HepG2 (cell line): ENCODE measurements at regions not wholly inside any gene's neighbourhood (a gene's known extent, or its start where the extent isn't known, plus 50 kb on each side); places are given as distances from the start of the nearest gene placed in this dataset.
A peak's percentile ranks its signal among the peaks of the same experiment; 100 is the strongest.

Experiments
- ATAC-seq: fragments of 200-7000 bp; cut with Tn5 transposase; 3 replicates; pipeline ENCODE4 v1.9.1; 2020; ENCODE audit warnings: mild to moderate bottlenecking, moderate library complexity
- BruUV-seq: library from RNA; stranded (reverse); fragments of 400-500 nt; replicated peaks from 2 replicates; lab custom pipeline; 2021; lab: Mats Ljungman, UMichigan
- CTCF ChIA-PET: fragments of 300-600 bp; formaldehyde crosslinking; extraction: SDS; loops from one replicate; lab custom pipeline; 2021; ENCODE audit warnings: low total read pairs, inconsistent platforms, low intra/inter-chr PET ratio; lab: Yijun Ruan, JAX
- POLR2A ChIA-PET: fragments of 350-600 bp; sonication (Branson Sonifier 250); formaldehyde crosslinking; loops from one replicate; lab custom pipeline; 2020; ENCODE audit warnings: antibody characterized with exemption, inconsistent platforms; lab: Yijun Ruan, JAX
- DNase-seq: peaks from one replicate; pipeline ENCODE4 v3.0.0-alpha.2; 2015; ENCODE audit warnings: low spot score
- FAIRE-seq: peaks from 3 replicates; lab custom pipeline; 2011; peaks lifted over from hg19 to GRCh38; lab: Jason Lieb, UNC
- H2AFZ ChIP-seq: one replicate; pipeline ENCODE4 v1.6.1; 2011; ENCODE audit warnings: low read length, inconsistent platforms
- H3K27ac ChIP-seq: fragments of 300-600 bp; 3 replicates; pipeline ENCODE4 v1.8.0; 2011; ENCODE audit warnings: mixed run types, mild to moderate bottlenecking, mixed read lengths, low read length, inconsistent platforms; ENCODE audit not compliant: insufficient read depth; ENCODE audit errors: extremely low read length
- H3K27me3 ChIP-seq, 2 experiments: fragments of 200-600 bp in 1 of 2; 2 replicates in 1 of 2; 3 replicates in 1 of 2; pipeline versions ENCODE4 v1.6.0 to v1.8.0; 2011; ENCODE audit warnings: low read length in 2 of 2, mild to moderate bottlenecking in 2 of 2, moderate library complexity in 2 of 2, inconsistent platforms in 1 of 2; ENCODE audit not compliant: insufficient read depth in 2 of 2, control insufficient read depth in 1 of 2
- H3K36me3 ChIP-seq, 2 experiments: fragments of 200-600 bp in 1 of 2; replicated peaks in 1 of 2; 2 replicates in 1 of 2; 3 replicates in 1 of 2; pipeline versions ENCODE4 v1.5.1 to v1.8.0; 2011; ENCODE audit warnings: low read length in 2 of 2, inconsistent platforms in 1 of 2; ENCODE audit not compliant: insufficient read depth in 2 of 2, control insufficient read depth in 1 of 2
- H3K4me1 ChIP-seq: 2 replicates; pipeline ENCODE4 v1.5.1; 2012; ENCODE audit warnings: low read length, inconsistent platforms; ENCODE audit not compliant: insufficient read depth
- H3K4me2 ChIP-seq: 2 replicates; pipeline ENCODE4 v1.6.0; 2011; ENCODE audit warnings: low read depth, low read length, inconsistent platforms
- H3K4me3 ChIP-seq, 3 experiments: fragments of 200-600 bp in 1 of 3; sonication (generic), shearing (Covaris generic) in 1 of 3; replicated peaks in 1 of 3; 2 replicates each; pipeline ENCODE4 v1.5.1; 2011 to 2016; ENCODE audit warnings: low read length in 3 of 3, inconsistent platforms in 2 of 3, low read depth in 2 of 3, mild to moderate bottlenecking in 2 of 3, control low read depth in 1 of 3, mixed read lengths in 1 of 3; ENCODE audit not compliant: insufficient read depth in 1 of 3
- H3K79me2 ChIP-seq: one replicate; pipeline ENCODE4 v1.6.1; 2011; ENCODE audit warnings: low read length, inconsistent platforms; ENCODE audit not compliant: insufficient read depth
- H3K9ac ChIP-seq: 2 replicates; pipeline ENCODE4 v1.6.0; 2011; ENCODE audit warnings: mild to moderate bottlenecking, low read depth, low read length, inconsistent platforms; ENCODE audit not compliant: insufficient read depth
- H3K9me3 ChIP-seq: 2 replicates; pipeline ENCODE4 v1.5.1; 2012; ENCODE audit warnings: mild to moderate bottlenecking, low read length
- H4K20me1 ChIP-seq: 2 replicates; pipeline ENCODE4 v1.6.0; 2011; ENCODE audit warnings: inconsistent platforms, mild to moderate bottlenecking, low read length, moderate library complexity; ENCODE audit not compliant: insufficient read depth
- ELF1 ChIP-seq: sonication (generic); formaldehyde crosslinking; IDR thresholded peaks from 2 replicates; pipeline ENCODE4 v1.4.0; 2020; ENCODE audit warnings: missing genetic modification reagents
- ELK4 ChIP-seq: sonication (generic); formaldehyde crosslinking; IDR thresholded peaks from 2 replicates; pipeline ENCODE4 v1.9.0; 2021; ENCODE audit warnings: missing genetic modification reagents, borderline replicate concordance
- GABPA ChIP-seq, 2 experiments: IDR thresholded peaks; 2 replicates each; pipeline ENCODE4 v1.6.1; 2011 to 2016; ENCODE audit warnings: low read depth in 2 of 2, low read length in 1 of 2, missing biosample characterization in 1 of 2, missing genetic modification characterization in 1 of 2
- GABPB1 ChIP-seq: IDR thresholded peaks from 2 replicates; pipeline ENCODE4 v1.6.1; 2016; ENCODE audit warnings: mild to moderate bottlenecking, missing genetic modification reagents, moderate library complexity, missing compliant biosample characterization
- GLI4 ChIP-seq: sonication (generic); formaldehyde crosslinking; IDR thresholded peaks from 2 replicates; pipeline ENCODE4 v1.5.1; 2020; ENCODE audit warnings: missing genetic modification reagents, mild to moderate bottlenecking, moderate library complexity, borderline replicate concordance
- HDAC1 ChIP-seq: sonication (generic); formaldehyde crosslinking; IDR thresholded peaks from 2 replicates; pipeline ENCODE4 v1.5.1; 2020; ENCODE audit warnings: mild to moderate bottlenecking, missing genetic modification reagents
- HES4 ChIP-seq: sonication (generic); formaldehyde crosslinking; IDR thresholded peaks from 2 replicates; pipeline ENCODE4 v1.9.0; 2021; ENCODE audit warnings: mild to moderate bottlenecking, missing genetic modification reagents, borderline replicate concordance
- HOMEZ ChIP-seq: IDR thresholded peaks from 2 replicates; pipeline ENCODE4 v1.6.1; 2016; ENCODE audit warnings: low read depth
- IKZF1 ChIP-seq: fragments of 450-650 bp; IDR thresholded peaks from 2 replicates; pipeline ENCODE4 v1.7.1; 2016
- JUNB ChIP-seq: sonication (generic); formaldehyde crosslinking; IDR thresholded peaks from 2 replicates; pipeline ENCODE4 v1.8.0; 2022; ENCODE audit warnings: missing genetic modification reagents, mild to moderate bottlenecking, borderline replicate concordance
- MXI1 ChIP-seq: IDR thresholded peaks from 3 replicates; pipeline ENCODE4 v1.6.1; 2012; ENCODE audit warnings: low read depth, low read length, inconsistent platforms, borderline replicate concordance
- NBN ChIP-seq: fragments of 450-650 bp; conservative IDR thresholded peaks from 2 replicates; pipeline ENCODE4 v1.6.1; 2017
- NCOA1 ChIP-seq: sonication (generic); formaldehyde crosslinking; IDR thresholded peaks from 2 replicates; pipeline ENCODE4 v1.9.0; 2021; ENCODE audit warnings: missing genetic modification reagents
- PRMT3 ChIP-seq: sonication (generic); formaldehyde crosslinking; IDR thresholded peaks from 2 replicates; pipeline ENCODE4 v1.8.1; 2022; ENCODE audit warnings: low read depth, mild to moderate bottlenecking, moderate library complexity, missing genetic modification reagents, borderline replicate concordance
- SRSF4 ChIP-seq: fragments of 200-400 bp; formaldehyde crosslinking; IDR thresholded peaks from one replicate; pipeline ENCODE4 v1.6.1; 2018; ENCODE audit warnings: mild to moderate bottlenecking, low read depth, low read length, moderate library complexity; ENCODE audit not compliant: poor library complexity, severe bottlenecking
- ZFP37 ChIP-seq: sonication (generic); formaldehyde crosslinking; IDR thresholded peaks from 2 replicates; pipeline ENCODE4 v1.4.0; 2020; ENCODE audit warnings: missing genetic modification reagents, borderline replicate concordance
- ZFY ChIP-seq: sonication (generic); formaldehyde crosslinking; IDR thresholded peaks from 2 replicates; pipeline ENCODE4 v1.4.0; 2020; ENCODE audit warnings: missing genetic modification reagents
- ZNF121 ChIP-seq: sonication (generic); formaldehyde crosslinking; IDR thresholded peaks from 2 replicates; pipeline ENCODE4 v1.5.0; 2020; ENCODE audit warnings: mild to moderate bottlenecking, missing genetic modification reagents
- ZNF124 ChIP-seq: sonication (generic); formaldehyde crosslinking; IDR thresholded peaks from 2 replicates; pipeline ENCODE4 v1.4.0; 2020; ENCODE audit warnings: missing genetic modification reagents
- ZNF484 ChIP-seq: sonication (generic); formaldehyde crosslinking; IDR thresholded peaks from 2 replicates; pipeline ENCODE4 v1.5.1; 2020; ENCODE audit warnings: mild to moderate bottlenecking, low read depth, missing genetic modification reagents, borderline replicate concordance
- ZNF552 ChIP-seq: sonication (generic); formaldehyde crosslinking; IDR thresholded peaks from 2 replicates; pipeline ENCODE4 v1.9.0; 2022; ENCODE audit warnings: missing genetic modification reagents, mild to moderate bottlenecking, borderline replicate concordance
- ZNF563 ChIP-seq: sonication (generic); formaldehyde crosslinking; IDR thresholded peaks from 2 replicates; pipeline ENCODE4 v1.8.0; 2022; ENCODE audit warnings: mild to moderate bottlenecking, moderate library complexity, missing genetic modification reagents
- ZNF589 ChIP-seq: sonication (generic); formaldehyde crosslinking; conservative IDR thresholded peaks from 2 replicates; pipeline ENCODE4 v1.8.0; 2022; ENCODE audit warnings: mild to moderate bottlenecking, moderate library complexity, missing genetic modification reagents
- ZNF776 ChIP-seq: sonication (generic); formaldehyde crosslinking; IDR thresholded peaks from 2 replicates; pipeline ENCODE4 v1.4.0; 2020; ENCODE audit warnings: mild to moderate bottlenecking, missing genetic modification reagents
- WGBS: methylation state at CpG from one replicate; pipeline ENCODE4 v1.1.6; 2017; ENCODE audit warnings: low lambda C conversion rate; 5-methylcytosine and 5-hydroxymethylcytosine counted together
- in situ Hi-C: cut with HindIII; loops from 2 replicates; pipeline ENCODE4 v1.10.0; 2017; ENCODE audit warnings: low pct_unique_long_range_greater_than_20kb; ENCODE audit not compliant: extremely low pct_ligation_motif_present
- intact Hi-C: fragments of 100-400 bp; cut with micrococcal nuclease; formaldehyde crosslinking; loops from one replicate; pipeline ENCODE4 v1.10.0; 2022; ENCODE audit not compliant: unreplicated experiment

GRCh38 chr10:46216836-46217751 lies 69.7 kb upstream of the ANTXRL start:
- DNase-seq (no peak), FAIRE-seq (no peak), ATAC-seq (no peak)
- intact Hi-C loops (no loop called here), in situ Hi-C loops (no loop called here)
- Histone ChIP-seq H3K9ac (no peak overlapping the region), H3K36me3 (no peaks in the 10 kb centered on the region), H3K9me3 (no peaks in the 10 kb centered on the region), H2AFZ (peak overlapping the region; percentile 77), H3K79me2 (no peaks in the 10 kb centered on the region), H3K27ac (no peak overlapping the region), H3K4me1 (peaks cover 19% of the 10 kb centered on the region), H4K20me1 (no peaks in the 10 kb centered on the region), H3K27me3 (peaks cover 0 to 15% of the 10 kb centered on the region in 2 experiments; a peak in 3 of 5 replicates), H3K4me2 (peak overlapping the region; percentile 64), H3K4me3 (peak overlapping the region; percentile 5 to 47 (median 13); a peak in 4 of 6 replicates)
- POLR2A ChIA-PET: no interaction called here
- CTCF ChIA-PET: no interaction called here
- WGBS: 30% methylated on average over 15 of the region's 17 CpGs
- no TSS peak for BruUV-seq
- TF ChIP-seq ELF1 (CRISPR knock-in tag): 0 out of 2 replicates have a peak, but pooled peaks have one; percentile 37
- peak; percentile 72 for TF ChIP-seq GABPB1
- no peak for TF ChIP-seq IKZF1
- TF ChIP-seq ELK4: no peak
- no peak for TF ChIP-seq JUNB (CRISPR knock-in tag)
- TF ChIP-seq SRSF4: no peak
- no peak for TF ChIP-seq ZNF563 (CRISPR knock-in tag)
- TF ChIP-seq PRMT3 (CRISPR knock-in tag): no peak
- TF ChIP-seq ZNF121 (CRISPR knock-in tag): no peak
- TF ChIP-seq HOMEZ (CRISPR knock-in tag): no peak
- TF ChIP-seq MXI1: no peak
- no peak for TF ChIP-seq HES4 (CRISPR knock-in tag)
- no peak for TF ChIP-seq ZNF589
- no peak for TF ChIP-seq ZNF776 (CRISPR knock-in tag)
- no peak for TF ChIP-seq ZNF124 (CRISPR knock-in tag)
- no peak for TF ChIP-seq NBN
- no peak for TF ChIP-seq NCOA1 (CRISPR knock-in tag)
- TF ChIP-seq ZFY (CRISPR knock-in tag): peak; percentile 26; the same call in 1 of the 2 replicates
- no peak for TF ChIP-seq ZFP37 (CRISPR knock-in tag)
- TF ChIP-seq HDAC1: no peak
- TF ChIP-seq ZNF552 (CRISPR knock-in tag): no peak
- TF ChIP-seq ZNF484 (CRISPR knock-in tag): no peak
- no peak for TF ChIP-seq GLI4 (CRISPR knock-in tag)
- TF ChIP-seq GABPA (IDR thresholded peaks at IDR 0.05; ENCODE audit: low read depth, low read length): peak; percentile 59
- peak; percentile 83 for TF ChIP-seq GABPA (CRISPR knock-in tag; IDR thresholded peaks at IDR 0.05; ENCODE audit: low read depth)
